Stomach smooth muscle (tissue), 2 donors: ENCODE measurements at regions not wholly inside any gene's neighbourhood (a gene's known extent, or its start where the extent isn't known, plus 50 kb on each side); places are given as distances from the start of the nearest gene placed in this dataset.

Experiments used
- H3K27ac ChIP-seq: one replicate; pipeline ENCODE4 v1.7.0; 2013; ENCODE audit warnings: mild to moderate bottlenecking, low read length, inconsistent platforms
- H3K27me3 ChIP-seq, 2 donors: one replicate each; pipeline ENCODE4 v1.7.0; 2013; ENCODE audit warnings: low read length in 2 of 2; ENCODE audit not compliant: insufficient read depth in 2 of 2, control insufficient read depth in 1 of 2
- H3K36me3 ChIP-seq, 2 donors: one replicate each; pipeline ENCODE4 v1.7.0; 2013; ENCODE audit warnings: low read length in 2 of 2; ENCODE audit not compliant: control insufficient read depth in 2 of 2, insufficient read depth in 2 of 2
- H3K4me1 ChIP-seq: one replicate; pipeline ENCODE4 v1.7.0; 2013; ENCODE audit warnings: low read length; ENCODE audit not compliant: control insufficient read depth, insufficient read depth
- H3K4me3 ChIP-seq, 2 donors: one replicate each; pipeline ENCODE4 v1.7.0; 2013; ENCODE audit warnings: low read length in 2 of 2
- H3K9ac ChIP-seq, 2 donors: one replicate each; pipeline ENCODE4 v1.7.0; 2013; ENCODE audit warnings: low read length in 2 of 2, mild to moderate bottlenecking in 1 of 2
- H3K9me3 ChIP-seq, 2 donors: one replicate each; pipeline ENCODE4 v1.7.0; 2013; ENCODE audit warnings: low read length in 2 of 2; ENCODE audit not compliant: control insufficient read depth in 2 of 2
- donor health status: healthy.
- donor health status: Pancreatic carcinoma.

GRCh38 chrX:40414335-40414734 is 166.4 kb upstream of the ATP6AP2 start:
- Histone ChIP-seq H3K4me3 (no peak overlapping the region), H3K9ac (no peak overlapping the region), H3K36me3 (no peaks in the 10 kb centered on the region), H3K9me3 (peaks cover 0 to 8% of the 10 kb centered on the region in 2 donors), H3K27me3 (peaks cover 0 to 8% of the 10 kb centered on the region in 2 donors), H3K4me1 (no peaks in the 10 kb centered on the region), H3K27ac (no peak overlapping the region)

- Histone ChIP-seq H3K9me3 (peaks cover 0 to 8% of the 10 kb centered on the region in 2 donors), H3K9ac (no peak overlapping the region), H3K36me3 (no peaks in the 10 kb centered on the region), H3K27me3 (peaks cover 0 to 6% of the 10 kb centered on the region in 2 donors), H3K4me3 (no peak overlapping the region), H3K27ac (no peak overlapping the region), H3K4me1 (no peaks in the 10 kb centered on the region)
Observed at GRCh38 chrX:40411340-40412111, 169.2 kb upstream of the ATP6AP2 start.

- H3K27me3 ChIP-seq = peaks cover 0 to 11% of the 10 kb centered on the region in 2 donors
- no peak overlapping the region for H3K9ac ChIP-seq
- H3K4me1 ChIP-seq = no peaks in the 10 kb centered on the region
- no peaks in the 10 kb centered on the region for H3K36me3 ChIP-seq
- peaks cover 0 to 8% of the 10 kb centered on the region in 2 donors for H3K9me3 ChIP-seq
- no peak overlapping the region for H3K27ac ChIP-seq
- no peak overlapping the region for H3K4me3 ChIP-seq
Observed at GRCh38 chrX:40410859-40411258, 169.9 kb upstream of the ATP6AP2 start.

GRCh38 chrX:40406330-40406859 is 174.4 kb upstream of the ATP6AP2 start:
- peaks cover 0 to 8% of the 10 kb centered on the region in 2 donors for H3K9me3 ChIP-seq
- no peak overlapping the region for H3K27ac ChIP-seq
- no peak overlapping the region for H3K4me3 ChIP-seq
- H3K4me1 ChIP-seq = peaks cover 6% of the 10 kb centered on the region
- H3K9ac ChIP-seq = no peak overlapping the region
- H3K27me3 ChIP-seq = peaks cover 0 to 8% of the 10 kb centered on the region in 2 donors
- no peaks in the 10 kb centered on the region for H3K36me3 ChIP-seq

GRCh38 chrX:40405399-40405798 is 175.4 kb upstream of the ATP6AP2 start:
- no peaks in the 10 kb centered on the region for H3K36me3 ChIP-seq
- H3K9ac ChIP-seq = no peak overlapping the region
- H3K4me1 ChIP-seq = peaks cover 6% of the 10 kb centered on the region

GRCh38 chrX:40403757-40404156 is 177.0 kb upstream of the ATP6AP2 start:
- peaks cover 0 to 8% of the 10 kb centered on the region in 2 donors for H3K27me3 ChIP-seq
- no peaks in the 10 kb centered on the region for H3K36me3 ChIP-seq
- H3K4me3 ChIP-seq = no peak overlapping the region
- H3K9ac ChIP-seq = no peak overlapping the region
- H3K9me3 ChIP-seq = peaks cover 0 to 10% of the 10 kb centered on the region in 2 donors
- H3K4me1 ChIP-seq = peaks cover 6% of the 10 kb centered on the region
- no peak overlapping the region for H3K27ac ChIP-seq

More at GRCh38 chrX:40405399-40405798, 175.4 kb upstream of the ATP6AP2 start:
- H3K27ac ChIP-seq = no peak overlapping the region
- H3K4me3 ChIP-seq = no peak overlapping the region
- H3K9me3 ChIP-seq = peaks cover 0 to 13% of the 10 kb centered on the region in 2 donors
- peaks cover 0 to 8% of the 10 kb centered on the region in 2 donors for H3K27me3 ChIP-seq

- no peak overlapping the region for H3K27ac ChIP-seq
- peaks cover 0 to 8% of the 10 kb centered on the region in 2 donors for H3K27me3 ChIP-seq
Observed at GRCh38 chrX:40402831-40403533, 177.8 kb upstream of the ATP6AP2 start.

GRCh38 chrX:40395102-40395501 is 185.7 kb upstream of the ATP6AP2 start:
- peaks cover 0 to 6% of the 10 kb centered on the region in 2 donors for H3K27me3 ChIP-seq
- no peaks in the 10 kb centered on the region for H3K4me1 ChIP-seq
- peaks cover 0 to 7% of the 10 kb centered on the region in 2 donors for H3K9me3 ChIP-seq
- H3K36me3 ChIP-seq = no peaks in the 10 kb centered on the region
- H3K9ac ChIP-seq = no peak overlapping the region
- H3K4me3 ChIP-seq = no peak overlapping the region
- H3K27ac ChIP-seq = no peak overlapping the region

More at GRCh38 chrX:40402831-40403533, 177.8 kb upstream of the ATP6AP2 start:
- Histone ChIP-seq H3K9ac (no peak overlapping the region), H3K36me3 (no peaks in the 10 kb centered on the region), H3K9me3 (peaks cover 0 to 10% of the 10 kb centered on the region in 2 donors), H3K4me3 (no peak overlapping the region), H3K4me1 (peaks cover 6% of the 10 kb centered on the region)

- Histone ChIP-seq H3K36me3 (no peaks in the 10 kb centered on the region), H3K4me1 (no peaks in the 10 kb centered on the region), H3K4me3 (no peak overlapping the region), H3K27ac (no peak overlapping the region), H3K9me3 (peaks cover 0 to 7% of the 10 kb centered on the region in 2 donors), H3K27me3 (peaks cover 0 to 9% of the 10 kb centered on the region in 2 donors), H3K9ac (no peak overlapping the region)
Observed at GRCh38 chrX:40394302-40394701, 186.5 kb upstream of the ATP6AP2 start.

GRCh38 chrX:40392599-40392998 is 188.2 kb upstream of the ATP6AP2 start:
- H3K36me3 ChIP-seq = no peaks in the 10 kb centered on the region
- no peak overlapping the region for H3K27ac ChIP-seq
- H3K4me3 ChIP-seq = no peak overlapping the region
- H3K9ac ChIP-seq = no peak overlapping the region
- peaks cover 0 to 8% of the 10 kb centered on the region in 2 donors for H3K27me3 ChIP-seq
- no peaks in the 10 kb centered on the region for H3K4me1 ChIP-seq
- H3K9me3 ChIP-seq = peaks cover 0 to 4% of the 10 kb centered on the region in 2 donors
